NB4 (cell line): ENCODE measurements at regions not wholly inside any gene's neighbourhood (a gene's known extent, or its start where the extent isn't known, plus 50 kb on each side); places are given as distances from the start of the nearest gene placed in this dataset.

Experiments used
- DNase-seq: peaks from one replicate; pipeline ENCODE4 v3.0.0; 2010; ENCODE audit warnings: low read depth
- H3K4me3 ChIP-seq: one replicate; pipeline ENCODE4 v1.5.1; 2011; ENCODE audit warnings: mild to moderate bottlenecking, low read depth, low read length, moderate library complexity
- CTCF ChIP-seq: IDR thresholded peaks from one replicate; pipeline ENCODE4 v1.5.1; 2012; ENCODE audit warnings: low read depth, low read length
- MYC ChIP-seq: IDR thresholded peaks from 2 replicates; pipeline ENCODE4 v1.6.1; 2011; ENCODE audit warnings: low read depth, low read length
- POLR2A ChIP-seq: IDR thresholded peaks from 2 replicates; pipeline ENCODE4 v1.6.1; 2011; ENCODE audit warnings: mild to moderate bottlenecking; ENCODE audit not compliant: insufficient read length; ENCODE audit errors: extremely low read depth
- TF ChIP-seq, protein P1 (sequence below): IDR thresholded peaks from 2 replicates; pipeline ENCODE4 v1.6.1; 2011; ENCODE audit warnings: low read depth, low read length

GRCh38 chr2:156864325-156864724 lies 393.2 kb upstream of the GALNT5 start:
- no peak for TF ChIP-seq CTCF
- TF ChIP-seq MYC: no peak
- TF ChIP-seq, protein P1, sequence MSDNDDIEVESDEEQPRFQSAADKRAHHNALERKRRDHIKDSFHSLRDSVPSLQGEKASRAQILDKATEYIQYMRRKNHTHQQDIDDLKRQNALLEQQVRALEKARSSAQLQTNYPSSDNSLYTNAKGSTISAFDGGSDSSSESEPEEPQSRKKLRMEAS: no peak
- no peak for TF ChIP-seq POLR2A
- DNase-seq: no peak
- H3K4me3 ChIP-seq: no peak overlapping the region

GRCh38 chr2:156864753-156865152 lies 392.8 kb upstream of the GALNT5 start:
- H3K4me3 ChIP-seq: no peak overlapping the region
- TF ChIP-seq, protein P1: no peak
- TF ChIP-seq MYC (no peak), POLR2A (no peak), CTCF (no peak)
- DNase-seq: no peak

GRCh38 chr2:156867201-156867600 lies 390.3 kb upstream of the GALNT5 start:
- no peak for TF ChIP-seq CTCF
- TF ChIP-seq, protein P1: no peak
- TF ChIP-seq POLR2A: no peak
- TF ChIP-seq MYC: no peak
- no peak overlapping the region for H3K4me3 ChIP-seq
- DNase-seq: no peak

DNA sequence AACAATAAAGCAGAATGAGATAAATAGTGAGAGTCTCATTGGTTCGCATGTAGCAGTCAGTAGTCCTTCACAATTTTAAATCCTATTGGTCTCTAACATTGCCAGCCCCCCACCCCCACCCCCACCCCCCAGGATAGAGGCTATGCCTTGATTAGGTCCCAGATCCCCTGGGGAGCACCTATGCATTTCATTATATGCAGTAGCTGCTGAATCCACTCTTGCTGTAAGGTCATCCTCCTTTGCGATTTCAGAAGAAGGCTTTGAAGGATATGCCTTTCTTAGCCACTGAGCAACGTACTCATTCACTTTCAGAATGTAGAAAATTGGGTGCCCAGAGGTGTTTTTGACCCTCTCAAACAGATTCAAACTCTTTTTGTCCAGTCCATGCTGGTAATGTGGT lies 382.8 kb upstream of the GALNT5 start:
- H3K4me3 ChIP-seq: no peak overlapping the region
- TF ChIP-seq, protein P1: no peak
- no peak for TF ChIP-seq MYC
- TF ChIP-seq POLR2A: no peak
- TF ChIP-seq CTCF: no peak
- DNase-seq: no peak

- no peak overlapping the region for H3K4me3 ChIP-seq
- peak; percentile 19 for DNase-seq
- TF ChIP-seq MYC (no peak), POLR2A (no peak), CTCF (no peak)
- TF ChIP-seq, protein P1: no peak
These were observed 373.7 kb upstream of the GALNT5 start for GRCh38 chr2:156883804-156884203.

DNA sequence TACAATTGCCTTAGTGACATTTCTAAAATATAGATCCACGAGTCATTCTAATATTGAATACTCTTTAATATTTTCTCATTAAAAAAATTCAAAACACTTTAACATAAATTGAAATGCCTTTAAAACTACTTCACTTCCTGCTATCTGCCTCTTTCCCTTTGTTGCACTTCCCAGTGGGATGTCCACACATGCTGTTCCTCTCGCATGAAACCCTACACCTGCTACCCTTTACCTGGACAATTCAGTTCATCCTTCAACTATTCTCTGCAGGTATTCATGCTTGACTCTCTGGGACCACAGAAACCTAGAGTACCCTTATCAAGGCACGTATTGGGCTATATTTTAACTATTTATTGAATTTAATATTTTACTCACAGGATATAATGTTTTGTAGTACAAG lies 373.3 kb upstream of the GALNT5 start:
- H3K4me3 ChIP-seq: no peak overlapping the region
- TF ChIP-seq POLR2A: no peak
- TF ChIP-seq CTCF: no peak
- TF ChIP-seq, protein P1: no peak
- no peak for TF ChIP-seq MYC
- no peak for DNase-seq
